Endodermal cell (in vitro differentiated cells): ENCODE measurements at regions not wholly inside any gene's neighbourhood (a gene's known extent, or its start where the extent isn't known, plus 50 kb on each side); places are given as distances from the start of the nearest gene placed in this dataset.

Source experiments
- DNase-seq: peaks from one replicate; pipeline ENCODE4 v3.0.0-alpha.2; 2017
- H3K27ac ChIP-seq: 2 replicates; pipeline ENCODE4 v1.5.1; 2013; ENCODE audit warnings: mild to moderate bottlenecking, low read depth, low read length, moderate library complexity
- H3K27me3 ChIP-seq: 2 replicates; pipeline ENCODE4 v1.6.1; 2013; ENCODE audit warnings: mild to moderate bottlenecking, low read length, moderate library complexity; ENCODE audit not compliant: insufficient read depth, control insufficient read depth, poor library complexity, severe bottlenecking
- H3K36me3 ChIP-seq: 2 replicates; pipeline ENCODE4 v1.7.0; 2013; ENCODE audit warnings: mild to moderate bottlenecking, low read length, moderate library complexity; ENCODE audit not compliant: control insufficient read depth, insufficient read depth
- H3K4me1 ChIP-seq: one replicate; pipeline ENCODE4 v1.7.0; 2013; ENCODE audit warnings: low read length; ENCODE audit not compliant: control insufficient read depth, insufficient read depth
- H3K4me3 ChIP-seq: 2 replicates; pipeline ENCODE4 v1.5.1; 2013; ENCODE audit warnings: mild to moderate bottlenecking, low read length, moderate library complexity
- H3K9ac ChIP-seq: 2 replicates; pipeline ENCODE4 v1.6.1; 2013; ENCODE audit warnings: mild to moderate bottlenecking, low read length, moderate library complexity; ENCODE audit not compliant: poor library complexity, severe bottlenecking; ENCODE audit errors: extremely low read depth
- H3K9me3 ChIP-seq: 2 replicates; pipeline ENCODE4 v1.6.1; 2013; ENCODE audit warnings: mild to moderate bottlenecking, low read length, moderate library complexity; ENCODE audit not compliant: control insufficient read depth
- H3K27ac Mint-ChIP-seq: 2 replicates; pipeline ENCODE4 v1.8.0; 2020; ENCODE audit warnings: mixed read lengths
- H3K27me3 Mint-ChIP-seq: 2 replicates; pipeline ENCODE4 v1.8.0; 2021; ENCODE audit warnings: mild to moderate bottlenecking, mixed read lengths; ENCODE audit not compliant: insufficient read depth
- H3K36me3 Mint-ChIP-seq: 2 replicates; pipeline ENCODE4 v1.8.0; 2020; ENCODE audit warnings: low read depth, mixed read lengths
- H3K4me1 Mint-ChIP-seq: 2 replicates; pipeline ENCODE4 v1.8.0; 2020; ENCODE audit warnings: mixed read lengths
- H3K4me3 Mint-ChIP-seq: 2 replicates; pipeline ENCODE4 v1.8.0; 2020; ENCODE audit warnings: mild to moderate bottlenecking, moderate library complexity, mixed read lengths
- H3K9me3 Mint-ChIP-seq: 2 replicates; pipeline ENCODE4 v1.8.0; 2020; ENCODE audit warnings: mild to moderate bottlenecking, mixed read lengths
- CTCF ChIP-seq: fragments of 200-600 bp; sonication (generic); conservative IDR thresholded peaks from 2 replicates; pipeline ENCODE4 v1.5.0; 2021; ENCODE audit warnings: antibody characterized with exemption, mild to moderate bottlenecking
- WGBS, 2 experiments: methylation state at CpG; one replicate each; pipeline versions ENCODE4 v1.1.5 to v1.1.7; 2013; ENCODE audit warnings: missing lambda C conversion rate in 2 of 2, mixed read lengths in 1 of 2; ENCODE audit not compliant: insufficient coverage in 1 of 2, insufficient read length in 1 of 2; 5-methylcytosine and 5-hydroxymethylcytosine counted together

DNA sequence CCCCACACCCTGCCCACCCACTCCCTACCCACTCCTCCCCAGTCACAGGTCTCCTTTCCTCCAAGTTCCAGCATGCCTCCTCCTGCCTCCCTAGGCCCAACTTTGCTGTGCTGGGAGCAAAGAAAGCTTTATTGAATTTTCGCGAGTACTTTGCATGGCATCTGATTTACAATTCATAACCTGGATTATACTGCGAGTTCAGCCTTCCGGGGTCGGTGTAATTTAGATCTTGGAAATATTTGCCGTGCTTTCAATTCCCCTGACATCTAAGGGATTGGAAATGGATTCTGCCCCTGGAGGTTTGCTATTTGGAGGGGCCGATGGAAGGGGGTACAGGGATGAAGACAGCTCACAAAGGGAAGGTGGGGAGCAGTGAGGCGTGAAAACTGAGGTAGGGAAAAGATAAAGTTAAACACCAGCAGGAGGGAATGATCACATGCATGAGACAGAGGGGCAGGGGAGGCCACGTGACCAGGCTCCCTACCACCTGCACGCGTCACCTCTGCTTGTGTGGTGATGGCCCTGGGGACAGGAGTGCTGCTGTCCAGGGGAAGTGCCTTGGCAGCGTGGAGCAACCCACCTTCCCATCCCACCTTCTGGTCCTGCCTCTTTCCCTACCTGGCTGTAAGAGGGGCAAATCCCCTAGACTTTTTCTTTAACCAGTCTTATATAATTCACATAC is 132.3 kb upstream of the RPL38 start:
- Mint-ChIP-seq H3K4me1 (no peaks in the 10 kb centered on the region), H3K9me3 (peaks cover 12% of the 10 kb centered on the region), H3K27me3 (peaks cover 8% of the 10 kb centered on the region), H3K4me3 (no peak overlapping the region), H3K27ac (no peak overlapping the region), H3K36me3 (no peaks in the 10 kb centered on the region)
- no peak for TF ChIP-seq CTCF
- Histone ChIP-seq H3K27me3 (no peaks in the 10 kb centered on the region), H3K9me3 (no peaks in the 10 kb centered on the region), H3K4me1 (no peaks in the 10 kb centered on the region), H3K27ac (no peak overlapping the region), H3K4me3 (no peak overlapping the region), H3K9ac (no peak overlapping the region), H3K36me3 (no peaks in the 10 kb centered on the region)
- WGBS, 2 experiments, result 94 to 95% methylated on average over 8 to 12 of the region's 12 CpGs
- DNase-seq, result peak; percentile 38

DNA sequence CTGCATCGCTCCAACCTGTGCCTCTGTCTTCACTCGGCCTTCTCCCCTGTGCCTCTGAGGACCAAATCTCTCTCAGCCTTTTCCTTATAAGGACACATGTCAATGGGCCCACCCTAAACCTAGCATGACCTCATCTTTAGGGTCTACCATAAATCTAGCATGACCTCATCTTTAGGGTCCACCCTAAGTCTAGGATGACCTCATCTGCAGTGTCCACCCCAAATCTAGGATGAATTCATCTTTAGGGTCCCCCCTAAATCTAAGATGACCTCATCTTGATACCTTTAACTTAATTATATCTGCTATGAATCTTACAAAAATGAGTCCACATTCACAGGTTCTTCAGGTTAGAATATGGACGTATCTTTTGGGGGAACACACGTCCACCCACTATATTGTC is 131.1 kb upstream of the RPL38 start:
- Histone ChIP-seq H3K27me3 (no peaks in the 10 kb centered on the region), H3K4me3 (no peak overlapping the region), H3K9ac (no peak overlapping the region), H3K27ac (no peak overlapping the region), H3K36me3 (no peaks in the 10 kb centered on the region), H3K9me3 (no peaks in the 10 kb centered on the region), H3K4me1 (no peaks in the 10 kb centered on the region)
- H3K27ac Mint-ChIP-seq, result no peak overlapping the region
- H3K27me3 Mint-ChIP-seq, result peaks cover 8% of the 10 kb centered on the region
- TF ChIP-seq CTCF, result no peak
- no peaks in the 10 kb centered on the region for H3K36me3 Mint-ChIP-seq
- peaks cover 12% of the 10 kb centered on the region for H3K9me3 Mint-ChIP-seq
- 90% methylated on average over 2 to 4 of the region's 4 CpGs for WGBS, 2 experiments
- peak; percentile 34 for DNase-seq
- H3K4me3 Mint-ChIP-seq, result no peak overlapping the region
- no peaks in the 10 kb centered on the region for H3K4me1 Mint-ChIP-seq

DNA sequence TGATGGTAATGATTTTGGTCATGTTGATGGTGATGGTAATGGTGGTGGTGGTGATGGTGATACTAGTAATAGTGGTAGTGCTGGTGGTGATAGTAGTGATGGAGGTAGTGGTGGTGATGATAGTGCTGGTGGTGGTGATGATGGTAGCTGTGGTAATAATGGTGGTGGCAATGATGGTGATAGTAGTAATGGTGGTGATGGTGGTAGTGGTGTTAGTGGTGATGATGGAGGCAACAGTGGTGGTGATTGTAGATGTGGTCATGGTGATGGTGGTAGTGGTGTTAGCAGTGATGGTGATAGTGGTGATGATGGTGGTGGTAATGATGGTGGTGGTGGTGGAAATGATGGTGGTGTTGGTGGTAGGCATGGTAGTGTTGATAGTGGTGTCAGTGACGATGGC is 127.0 kb upstream of the RPL38 start:
- H3K27ac ChIP-seq, result no peak overlapping the region
- H3K4me3 Mint-ChIP-seq, result no peak overlapping the region
- peaks cover 5% of the 10 kb centered on the region for H3K4me1 ChIP-seq
- H3K9ac ChIP-seq, result no peak overlapping the region
- TF ChIP-seq CTCF, result no peak
- H3K27ac Mint-ChIP-seq, result no peak overlapping the region
- WGBS, 2 experiments, result 67 to 100% methylated on average over 1 of the region's 1 CpG
- no peaks in the 10 kb centered on the region for H3K36me3 ChIP-seq
- peaks cover 12% of the 10 kb centered on the region for H3K9me3 Mint-ChIP-seq
- H3K4me1 Mint-ChIP-seq, result peaks cover 10% of the 10 kb centered on the region
- no peaks in the 10 kb centered on the region for H3K36me3 Mint-ChIP-seq
- H3K9me3 ChIP-seq, result no peaks in the 10 kb centered on the region
- no peak for DNase-seq
- peaks cover 2% of the 10 kb centered on the region for H3K27me3 Mint-ChIP-seq
- no peak overlapping the region for H3K4me3 ChIP-seq
- no peaks in the 10 kb centered on the region for H3K27me3 ChIP-seq
